BLaER1 treated with 17β-estradiol and CSF1 and Interleukin-3, amounts not matched to agents 10 nM and 100 nM (cell line): ENCODE measurements at regions not wholly inside any gene's neighbourhood (a gene's known extent, or its start where the extent isn't known, plus 50 kb on each side); places are given as distances from the start of the nearest gene placed in this dataset.
"Not testable (repeated sequence)": the region's sequence is repeated elsewhere in the genome, so short reads cannot be mapped to it uniquely, and the experiment has no call there.

ENCODE experiments used
- H3K27ac ChIP-seq, 11 experiments: shearing (Covaris generic); formaldehyde crosslinking; 2 replicates each; pipeline ENCODE4 v1.8.1; 2022
- H3K27me3 ChIP-seq, 11 experiments: shearing (Covaris generic); formaldehyde crosslinking; 2 replicates each; pipeline ENCODE4 v1.8.1; 2022
- H3K36me3 ChIP-seq, 11 experiments: shearing (Covaris generic); formaldehyde crosslinking; 2 replicates each; pipeline ENCODE4 v1.8.1; 2022
- H3K4me1 ChIP-seq, 10 experiments: shearing (Covaris generic); formaldehyde crosslinking; 2 replicates each; pipeline ENCODE4 v1.8.1; 2022
- H3K4me2 ChIP-seq, 11 experiments: shearing (Covaris generic); formaldehyde crosslinking; 2 replicates each; pipeline ENCODE4 v1.8.1; 2022
- H3K4me3 ChIP-seq, 10 experiments: shearing (Covaris generic); formaldehyde crosslinking; 2 replicates each; pipeline ENCODE4 v1.8.1; 2022
- H3K9ac ChIP-seq, 11 experiments: shearing (Covaris generic); formaldehyde crosslinking; 2 replicates each; pipeline ENCODE4 v1.8.1; 2022
- H3K9me3 ChIP-seq, 11 experiments: shearing (Covaris generic); formaldehyde crosslinking; replicated peaks in 1 of 11; 2 replicates each; pipeline ENCODE4 v1.8.1; 2022
- H4K20me1 ChIP-seq, 11 experiments: shearing (Covaris generic); formaldehyde crosslinking; 2 replicates each; pipeline ENCODE4 v1.8.1; 2022
- Cebpa-rat ChIP-seq, 11 experiments: shearing (Covaris generic); IDR thresholded peaks; 2 replicates each; pipeline ENCODE4 v1.8.1; 2022

DNA sequence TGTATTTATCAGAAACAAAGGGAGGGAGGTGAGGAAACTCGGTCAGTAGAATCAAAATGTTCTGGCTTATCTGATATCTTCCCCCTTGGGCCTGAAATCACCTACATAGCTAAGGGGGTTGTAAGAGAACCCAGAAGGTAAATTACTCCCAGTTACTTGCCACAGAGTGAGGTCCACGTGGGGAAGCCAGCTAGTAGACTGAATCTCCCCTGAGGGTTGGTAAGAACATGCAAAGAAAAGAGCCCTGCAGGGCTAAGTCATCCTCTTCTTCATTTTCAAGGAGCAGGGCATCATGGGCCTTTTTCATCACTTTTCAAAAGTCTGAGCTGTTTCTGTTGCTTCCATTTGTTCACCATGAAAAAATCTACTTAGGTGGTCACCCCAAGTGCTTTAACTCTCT is 115.4 kb downstream of the QRSL1 start:
- Histone ChIP-seq H3K4me2 (0 out of 22 replicates have a peak overlapping the region, but pooled peaks of 1 of the 11 experiments have one; percentile 13), H4K20me1 (no peaks in the 10 kb centered on the region), H3K4me1 (peaks cover 0 to 43% (median 19%) of the 10 kb centered on the region in 10 experiments; a peak in 14 of 20 replicates), H3K9me3 (peaks cover 27 to 56% (median 41%) of the 10 kb centered on the region in 11 experiments), H3K27me3 (no peaks in the 10 kb centered on the region), H3K36me3 (no peaks in the 10 kb centered on the region), H3K9ac (no peak overlapping the region), H3K4me3 (no peak overlapping the region), H3K27ac (no peak overlapping the region)
- no peak for TF ChIP-seq Cebpa-rat (IDR thresholded peaks at IDR 0.05)

DNA sequence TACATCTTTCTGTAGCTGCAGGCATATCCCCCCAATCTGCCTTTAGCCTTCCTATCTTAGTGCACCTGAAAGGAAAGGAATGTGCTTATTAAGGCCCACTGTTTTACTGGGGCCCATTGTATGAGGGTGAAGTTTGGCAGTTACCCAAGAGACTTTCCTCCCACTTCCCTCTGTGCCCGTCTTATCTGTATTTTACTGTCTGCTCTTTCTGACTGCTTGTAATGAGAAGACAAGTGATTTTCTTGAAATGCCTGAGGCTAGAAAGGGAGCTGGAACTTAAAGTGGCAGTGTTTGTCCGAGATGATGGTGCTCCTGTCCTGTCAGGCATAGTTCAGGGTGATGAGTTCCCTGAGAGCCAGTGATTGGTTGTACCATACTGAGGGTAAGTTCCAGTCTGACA is 114.7 kb downstream of the QRSL1 start:
- not testable (repeated sequence) for H3K36me3 ChIP-seq, H3K9ac ChIP-seq, H4K20me1 ChIP-seq, H3K27me3 ChIP-seq, H3K27ac ChIP-seq, H3K4me3 ChIP-seq
- Histone ChIP-seq H3K4me1 (peaks cover 0 to 47% (median 26%) of the 10 kb centered on the region in 10 experiments; a peak in 16 of 20 replicates), H3K9me3 (peaks cover 27 to 56% (median 41%) of the 10 kb centered on the region in 11 experiments), H3K4me2 (peak overlapping the region in 4 of 11 experiments; percentile 2 to 28 (median 12); a peak in 4 of 22 replicates)

DNA sequence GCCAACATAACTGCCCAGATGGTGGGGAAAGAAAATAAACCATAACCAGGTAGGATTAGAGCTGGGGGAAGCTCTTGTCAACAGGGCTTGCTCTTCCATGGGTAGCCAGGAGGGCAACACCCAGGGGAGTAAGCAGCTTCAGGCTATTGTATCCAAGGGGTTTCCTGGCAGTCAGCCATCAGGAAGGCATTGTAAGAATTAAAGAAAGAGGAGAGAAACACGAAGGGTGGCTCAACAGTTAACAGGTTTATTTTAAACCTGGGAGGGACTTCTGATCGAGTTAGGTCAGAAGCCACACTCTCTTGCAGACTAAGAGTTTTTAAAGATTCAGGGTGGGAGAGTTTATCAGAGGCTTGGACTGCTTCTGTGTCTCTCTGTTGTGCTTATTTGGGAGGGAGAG is 114.2 kb downstream of the QRSL1 start:
- no peak overlapping the region for H3K27ac ChIP-seq
- no peak for TF ChIP-seq Cebpa-rat (IDR thresholded peaks at IDR 0.05)
- no peaks in the 10 kb centered on the region for H3K27me3 ChIP-seq
- H3K4me2 ChIP-seq, result peak overlapping the region in 4 of 11 experiments; percentile 2 to 28 (median 12); a peak in 4 of 22 replicates
- no peaks in the 10 kb centered on the region for H4K20me1 ChIP-seq
- no peak overlapping the region for H3K9ac ChIP-seq
- H3K4me3 ChIP-seq, result no peak overlapping the region
- H3K36me3 ChIP-seq, result no peaks in the 10 kb centered on the region
- H3K4me1 ChIP-seq, result peaks cover 0 to 51% (median 27%) of the 10 kb centered on the region in 10 experiments; a peak in 16 of 20 replicates
- peaks cover 27 to 56% (median 41%) of the 10 kb centered on the region in 11 experiments for H3K9me3 ChIP-seq

DNA sequence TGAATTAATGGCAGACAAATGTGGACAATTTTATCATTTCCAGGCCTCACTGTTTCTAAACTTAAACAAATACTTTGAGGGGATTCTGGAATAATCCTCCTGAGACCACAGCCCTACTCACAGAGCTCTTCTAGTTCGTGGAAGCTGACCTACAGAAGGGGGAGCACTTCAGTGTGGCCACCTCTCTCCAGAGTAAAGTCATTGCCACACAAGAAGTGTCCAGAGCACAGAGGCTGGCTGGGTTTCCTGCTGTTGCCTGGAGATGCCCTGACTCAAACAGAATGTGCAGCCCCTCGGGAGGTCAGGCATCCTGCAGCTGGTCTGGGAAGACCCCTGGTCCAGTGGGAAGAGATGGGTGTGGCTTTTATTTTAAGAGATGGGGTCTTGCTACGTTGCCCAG is 110.9 kb downstream of the QRSL1 start:
- Histone ChIP-seq H3K36me3 (no peaks in the 10 kb centered on the region), H3K4me1 (peaks cover 0 to 52% (median 31%) of the 10 kb centered on the region in 10 experiments; a peak in 16 of 20 replicates), H3K9ac (no peak overlapping the region), H4K20me1 (no peaks in the 10 kb centered on the region), H3K27ac (no peak overlapping the region), H3K9me3 (peaks cover 29 to 59% (median 51%) of the 10 kb centered on the region in 11 experiments), H3K27me3 (no peaks in the 10 kb centered on the region), H3K4me2 (peak overlapping the region in 7 of 11 experiments; percentile 22 to 84 (median 70); a peak in 11 of 22 replicates), H3K4me3 (no peak overlapping the region)
- no peak for TF ChIP-seq Cebpa-rat (IDR thresholded peaks at IDR 0.05)

DNA sequence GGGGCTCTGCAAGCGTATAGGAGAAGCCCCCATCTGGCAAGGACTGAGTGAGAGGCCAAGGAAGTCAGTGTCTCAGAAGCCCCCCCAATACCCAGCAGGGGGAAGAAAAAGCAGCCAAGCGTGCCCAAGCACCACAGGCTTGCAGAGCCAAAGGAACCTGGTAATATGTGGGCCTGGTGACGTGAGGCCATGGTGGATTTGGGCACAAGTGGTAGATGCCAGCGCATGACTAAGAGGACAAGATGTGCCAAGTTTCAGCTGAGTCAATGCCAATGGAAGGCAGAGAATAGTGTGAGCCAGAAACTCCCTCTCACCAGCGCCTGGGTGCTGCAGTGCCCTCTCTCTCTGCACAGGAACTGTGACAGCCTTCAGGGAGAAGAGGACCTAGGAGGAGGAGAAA is 110.0 kb downstream of the QRSL1 start:
- Histone ChIP-seq H3K27ac (no peak overlapping the region), H3K36me3 (no peaks in the 10 kb centered on the region), H3K4me2 (peak overlapping the region in 10 of 11 experiments; percentile 18 to 84 (median 57); a peak in 19 of 22 replicates), H4K20me1 (no peaks in the 10 kb centered on the region), H3K27me3 (no peaks in the 10 kb centered on the region), H3K4me3 (no peak overlapping the region), H3K4me1 (peaks cover 0 to 56% (median 35%) of the 10 kb centered on the region in 10 experiments; a peak in 16 of 20 replicates), H3K9ac (no peak overlapping the region), H3K9me3 (peaks cover 20 to 51% (median 42%) of the 10 kb centered on the region in 11 experiments)
- TF ChIP-seq Cebpa-rat (IDR thresholded peaks at IDR 0.05), result no peak

GRCh38 chr6:106736502-106736901 is 107.1 kb downstream of the QRSL1 start:
- no peak overlapping the region for H3K9ac ChIP-seq
- peaks cover 0 to 24% (median 19%) of the 10 kb centered on the region in 11 experiments; a peak in 18 of 22 replicates for H3K9me3 ChIP-seq
- H3K4me3 ChIP-seq, result no peak overlapping the region
- no peaks in the 10 kb centered on the region for H3K36me3 ChIP-seq
- H4K20me1 ChIP-seq, result no peaks in the 10 kb centered on the region
- H3K27me3 ChIP-seq, result no peaks in the 10 kb centered on the region
- peak overlapping the region in 6 of 11 experiments; percentile 48 to 81 (median 68); a peak in 7 of 22 replicates for H3K4me2 ChIP-seq
- H3K27ac ChIP-seq, result 0 out of 22 replicates have a peak overlapping the region, but pooled peaks of 1 of the 11 experiments have one; percentile 1
- TF ChIP-seq Cebpa-rat (IDR thresholded peaks at IDR 0.05), result no peak
- H3K4me1 ChIP-seq, result peaks cover 0 to 49% (median 35%) of the 10 kb centered on the region in 10 experiments; a peak in 16 of 20 replicates

- no peaks in the 10 kb centered on the region for H3K36me3 ChIP-seq
- H3K9me3 ChIP-seq, result peaks cover 0 to 19% (median 14%) of the 10 kb centered on the region in 11 experiments; a peak in 17 of 22 replicates
- no peaks in the 10 kb centered on the region for H3K27me3 ChIP-seq
- H4K20me1 ChIP-seq, result no peaks in the 10 kb centered on the region
- no peak overlapping the region for H3K9ac ChIP-seq
- H3K4me3 ChIP-seq, result no peak overlapping the region
- H3K4me2 ChIP-seq, result peak overlapping the region in 8 of 11 experiments; percentile 20 to 81 (median 66); a peak in 15 of 22 replicates
- TF ChIP-seq Cebpa-rat (IDR thresholded peaks at IDR 0.05), result no peak
- H3K4me1 ChIP-seq, result peaks cover 0 to 53% (median 37%) of the 10 kb centered on the region in 10 experiments; a peak in 16 of 20 replicates
- 0 out of 22 replicates have a peak overlapping the region, but pooled peaks of 1 of the 11 experiments have one; percentile 1 for H3K27ac ChIP-seq
Observed at GRCh38 chr6:106735828-106736227, 106.5 kb downstream of the QRSL1 start.

DNA sequence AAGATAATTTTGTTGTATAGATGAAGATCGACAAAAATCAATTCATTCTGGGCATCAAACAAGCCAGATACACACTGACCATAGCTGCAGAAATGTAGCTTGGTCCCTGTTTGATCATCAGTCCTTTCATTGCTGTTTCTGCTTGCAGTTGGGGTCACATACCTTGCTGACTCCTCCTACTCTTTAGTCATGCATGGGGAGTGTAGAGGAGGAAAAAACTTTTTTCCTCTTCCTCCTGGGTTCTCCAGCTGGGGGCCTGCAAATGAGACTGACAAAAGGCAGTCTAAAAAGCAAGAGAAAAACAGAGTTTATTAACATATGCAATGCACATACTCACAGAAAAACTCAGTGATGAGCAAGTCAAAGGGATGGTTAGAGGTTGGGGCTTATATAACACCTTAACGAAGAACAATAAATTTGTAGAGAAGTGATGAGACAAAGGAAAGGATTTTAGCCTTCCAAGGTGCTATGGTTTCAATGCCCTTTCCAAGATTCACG is 105.8 kb downstream of the QRSL1 start:
- no peak for TF ChIP-seq Cebpa-rat (IDR thresholded peaks at IDR 0.05)
- Histone ChIP-seq H3K4me3 (no peak overlapping the region), H3K9me3 (peaks cover 0 to 18% (median 11%) of the 10 kb centered on the region in 11 experiments; a peak in 15 of 22 replicates), H3K9ac (peak overlapping the region in 1 of 11 experiments; percentile 33; a peak in 1 of 22 replicates), H3K27ac (no peak overlapping the region), H3K4me2 (peak overlapping the region in 8 of 11 experiments; percentile 44 to 81 (median 66); a peak in 16 of 22 replicates), H4K20me1 (no peaks in the 10 kb centered on the region), H3K27me3 (no peaks in the 10 kb centered on the region), H3K4me1 (peaks cover 0 to 51% (median 34%) of the 10 kb centered on the region in 10 experiments; a peak in 16 of 20 replicates), H3K36me3 (no peaks in the 10 kb centered on the region)

- Histone ChIP-seq H3K4me3 (no peak overlapping the region), H3K9ac (no peak overlapping the region), H3K36me3 (no peaks in the 10 kb centered on the region), H3K4me2 (no peak overlapping the region), H3K9me3 (peaks cover 0 to 18% (median 11%) of the 10 kb centered on the region in 11 experiments; a peak in 15 of 22 replicates), H3K27me3 (no peaks in the 10 kb centered on the region), H3K4me1 (peaks cover 0 to 33% (median 20%) of the 10 kb centered on the region in 10 experiments; a peak in 15 of 20 replicates), H3K27ac (no peak overlapping the region), H4K20me1 (no peaks in the 10 kb centered on the region)
- TF ChIP-seq Cebpa-rat (IDR thresholded peaks at IDR 0.05), result no peak
Observed at GRCh38 chr6:106733386-106733785, 104.0 kb downstream of the QRSL1 start.
